Liver (tissue), 8 donors: ENCODE measurements at regions not wholly inside any gene's neighbourhood (a gene's known extent, or its start where the extent isn't known, plus 50 kb on each side); places are given as distances from the start of the nearest gene placed in this dataset.

ENCODE experiments used
- DNase-seq: peaks from one replicate; pipeline ENCODE4 v3.0.0-alpha.2; 2017; ENCODE audit warnings: low spot score
- H3K27ac ChIP-seq, 2 donors: one replicate each; pipeline ENCODE4 v1.7.0; 2013; ENCODE audit warnings: inconsistent platforms in 2 of 2, low read length in 2 of 2, control low read depth in 1 of 2, low read depth in 1 of 2, mild to moderate bottlenecking in 1 of 2
- H3K27me3 ChIP-seq, 4 donors: one replicate each; pipeline versions ENCODE4 v1.6.1 to v1.7.0; 2013; ENCODE audit warnings: low read length in 3 of 4, inconsistent platforms in 1 of 4, mild to moderate bottlenecking in 1 of 4, moderate library complexity in 1 of 4; ENCODE audit not compliant: control insufficient read depth in 4 of 4, insufficient read depth in 4 of 4
- H3K36me3 ChIP-seq, 4 donors: one replicate each; pipeline versions ENCODE4 v1.6.1 to v1.7.0; 2013; ENCODE audit warnings: low read length in 3 of 4, mild to moderate bottlenecking in 3 of 4, low read depth in 1 of 4, moderate library complexity in 1 of 4; ENCODE audit not compliant: control insufficient read depth in 4 of 4, insufficient read depth in 3 of 4
- H3K4me1 ChIP-seq, 4 donors: one replicate each; pipeline versions ENCODE4 v1.6.1 to v1.7.0; 2013; ENCODE audit warnings: low read length in 3 of 4, mild to moderate bottlenecking in 3 of 4, moderate library complexity in 1 of 4; ENCODE audit not compliant: control insufficient read depth in 4 of 4, insufficient read depth in 4 of 4
- H3K4me3 ChIP-seq, 3 donors: one replicate each; pipeline versions ENCODE4 v1.6.1 to v1.7.0; 2013; ENCODE audit warnings: low read length in 3 of 3, control low read depth in 1 of 3, low read depth in 1 of 3, mild to moderate bottlenecking in 1 of 3
- H3K9ac ChIP-seq, 2 donors: one replicate each; pipeline ENCODE4 v1.7.0; 2013; ENCODE audit warnings: low read length in 2 of 2, mild to moderate bottlenecking in 2 of 2, moderate library complexity in 2 of 2, control low read depth in 1 of 2, low read depth in 1 of 2
- H3K9me3 ChIP-seq, 4 donors: one replicate each; pipeline versions ENCODE4 v1.6.1 to v1.7.0; 2013; ENCODE audit warnings: low read length in 3 of 4; ENCODE audit not compliant: control insufficient read depth in 4 of 4
- EGR1 ChIP-seq, 2 donors: IDR thresholded peaks; 2 replicates each; pipeline ENCODE4 v1.6.1; 2016 to 2018; ENCODE audit warnings: antibody characterized with exemption in 2 of 2, low read depth in 2 of 2
- FOXA1 ChIP-seq: IDR thresholded peaks from 2 replicates; pipeline ENCODE4 v1.6.1; 2016; ENCODE audit warnings: antibody characterized with exemption
- FOXA2 ChIP-seq: IDR thresholded peaks from 2 replicates; pipeline ENCODE4 v1.6.1; 2016; ENCODE audit warnings: antibody characterized with exemption
- GABPA ChIP-seq, 2 donors: IDR thresholded peaks in 1 of 2; conservative IDR thresholded peaks in 1 of 2; 2 replicates each; pipeline ENCODE4 v1.6.1; 2016; ENCODE audit warnings: antibody characterized with exemption in 2 of 2, mild to moderate bottlenecking in 1 of 2, moderate library complexity in 1 of 2
- HNF4A ChIP-seq, 2 donors: conservative IDR thresholded peaks; 2 replicates each; pipeline ENCODE4 v1.6.1; 2016; ENCODE audit warnings: antibody characterized with exemption in 2 of 2, mild to moderate bottlenecking in 2 of 2
- HNF4G ChIP-seq: IDR thresholded peaks from 2 replicates; pipeline ENCODE4 v1.6.1; 2016; ENCODE audit warnings: antibody characterized with exemption
- JUND ChIP-seq, 2 donors: IDR thresholded peaks; 2 replicates each; pipeline ENCODE4 v1.6.1; 2016; ENCODE audit warnings: antibody characterized with exemption in 2 of 2
- RAD21 ChIP-seq, 2 donors: IDR thresholded peaks; 2 replicates each; pipeline ENCODE4 v1.6.1; 2016; ENCODE audit warnings: antibody characterized with exemption in 2 of 2, mild to moderate bottlenecking in 2 of 2
- RXRA ChIP-seq, 2 donors: IDR thresholded peaks; 2 replicates each; pipeline ENCODE4 v1.6.1; 2017 to 2018; ENCODE audit warnings: antibody characterized with exemption in 2 of 2, mild to moderate bottlenecking in 1 of 2
- SP1 ChIP-seq: IDR thresholded peaks from 2 replicates; pipeline ENCODE4 v1.6.1; 2018; ENCODE audit warnings: antibody characterized with exemption, mild to moderate bottlenecking
- TAF1 ChIP-seq: conservative IDR thresholded peaks from 2 replicates; pipeline ENCODE4 v1.6.1; 2016; ENCODE audit warnings: antibody characterized with exemption, mild to moderate bottlenecking
- YY1 ChIP-seq: IDR thresholded peaks from 2 replicates; pipeline ENCODE4 v1.6.1; 2016; ENCODE audit warnings: antibody characterized with exemption, mild to moderate bottlenecking
- WGBS: extraction: QIAGEN DNeasy Blood & Tissue Kit; methylation state at CpG from one replicate; pipeline ENCODE4 v1.1.7; 2013; 5-methylcytosine and 5-hydroxymethylcytosine counted together
- TF ChIP-seq, protein P1 (sequence below): IDR thresholded peaks from 2 replicates; pipeline ENCODE4 v1.6.1; 2016; ENCODE audit warnings: antibody characterized with exemption
- TF ChIP-seq, protein P2 (sequence below): IDR thresholded peaks from 2 replicates; pipeline ENCODE4 v1.6.1; 2016; ENCODE audit warnings: antibody characterized with exemption
- TF ChIP-seq, protein P3 (sequence below): fragments of 150-350 bp; IDR thresholded peaks from 2 replicates; pipeline ENCODE4 v1.5.1; 2017; ENCODE audit warnings: improper control_type of control experiment, low read depth, low read length; ENCODE audit not compliant: missing input control
- TF ChIP-seq, protein P4 (sequence below): IDR thresholded peaks from 2 replicates; pipeline ENCODE4 v1.6.1; 2016; ENCODE audit warnings: antibody characterized with exemption, mild to moderate bottlenecking
- TF ChIP-seq, protein P5 (sequence below): IDR thresholded peaks from 2 replicates; pipeline ENCODE4 v1.6.1; 2016; ENCODE audit warnings: antibody characterized with exemption
- donor health status: healthy.
- donor health status: healthy.
- donor health status: healthy.
- donor health status: healthy.
- donor health status: healthy.

DNA sequence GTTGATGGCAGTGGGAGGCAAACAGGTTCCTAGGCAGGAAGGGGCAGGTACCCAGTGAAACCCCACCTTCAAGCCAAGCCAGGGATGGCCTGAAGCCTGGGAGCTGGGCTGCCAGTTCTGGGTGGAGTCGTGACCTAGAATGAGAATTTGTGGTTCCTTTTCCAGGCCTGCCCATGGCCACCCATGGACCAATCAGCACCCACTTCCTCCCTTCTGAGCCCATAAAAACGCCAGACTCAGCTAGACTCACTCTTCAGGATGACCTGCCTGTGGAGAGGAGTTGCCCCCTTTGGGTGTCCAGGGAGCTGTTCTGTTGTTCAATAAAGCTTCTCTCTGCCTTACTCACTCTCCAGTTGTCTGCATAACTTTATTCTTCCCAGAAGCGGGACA, 144.0 kb upstream of the MRPS30 start:
- no peaks in the 10 kb centered on the region for H3K4me1 ChIP-seq
- H3K27me3 ChIP-seq = no peaks in the 10 kb centered on the region
- DNase-seq = no peak
- no peak overlapping the region for H3K27ac ChIP-seq
- TF ChIP-seq JUND (IDR thresholded peaks at IDR 0.05) (no peak), TAF1 (no peak), RAD21 (IDR thresholded peaks at IDR 0.05) (no peak), YY1 (no peak), HNF4G (no peak), HNF4A (conservative IDR thresholded peaks at IDR 0.05) (no peak), EGR1 (IDR thresholded peaks at IDR 0.05; ENCODE audit: low read depth in 2 of 2) (no peak), GABPA (IDR thresholded peaks at IDR 0.05 in 1 of 2, conservative IDR thresholded peaks at IDR 0.05 in 1 of 2) (no peak), FOXA1 (no peak)
- TF ChIP-seq, protein P1, sequence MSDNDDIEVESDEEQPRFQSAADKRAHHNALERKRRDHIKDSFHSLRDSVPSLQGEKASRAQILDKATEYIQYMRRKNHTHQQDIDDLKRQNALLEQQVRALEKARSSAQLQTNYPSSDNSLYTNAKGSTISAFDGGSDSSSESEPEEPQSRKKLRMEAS = no peak
- TF ChIP-seq, protein P2, sequence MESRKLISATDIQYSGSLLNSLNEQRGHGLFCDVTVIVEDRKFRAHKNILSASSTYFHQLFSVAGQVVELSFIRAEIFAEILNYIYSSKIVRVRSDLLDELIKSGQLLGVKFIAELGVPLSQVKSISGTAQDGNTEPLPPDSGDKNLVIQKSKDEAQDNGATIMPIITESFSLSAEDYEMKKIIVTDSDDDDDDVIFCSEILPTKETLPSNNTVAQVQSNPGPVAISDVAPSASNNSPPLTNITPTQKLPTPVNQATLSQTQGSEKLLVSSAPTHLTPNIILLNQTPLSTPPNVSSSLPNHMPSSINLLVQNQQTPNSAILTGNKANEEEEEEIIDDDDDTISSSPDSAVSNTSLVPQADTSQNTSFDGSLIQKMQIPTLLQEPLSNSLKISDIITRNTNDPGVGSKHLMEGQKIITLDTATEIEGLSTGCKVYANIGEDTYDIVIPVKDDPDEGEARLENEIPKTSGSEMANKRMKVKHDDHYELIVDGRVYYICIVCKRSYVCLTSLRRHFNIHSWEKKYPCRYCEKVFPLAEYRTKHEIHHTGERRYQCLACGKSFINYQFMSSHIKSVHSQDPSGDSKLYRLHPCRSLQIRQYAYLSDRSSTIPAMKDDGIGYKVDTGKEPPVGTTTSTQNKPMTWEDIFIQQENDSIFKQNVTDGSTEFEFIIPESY = no peak
- TF ChIP-seq, protein P3, sequence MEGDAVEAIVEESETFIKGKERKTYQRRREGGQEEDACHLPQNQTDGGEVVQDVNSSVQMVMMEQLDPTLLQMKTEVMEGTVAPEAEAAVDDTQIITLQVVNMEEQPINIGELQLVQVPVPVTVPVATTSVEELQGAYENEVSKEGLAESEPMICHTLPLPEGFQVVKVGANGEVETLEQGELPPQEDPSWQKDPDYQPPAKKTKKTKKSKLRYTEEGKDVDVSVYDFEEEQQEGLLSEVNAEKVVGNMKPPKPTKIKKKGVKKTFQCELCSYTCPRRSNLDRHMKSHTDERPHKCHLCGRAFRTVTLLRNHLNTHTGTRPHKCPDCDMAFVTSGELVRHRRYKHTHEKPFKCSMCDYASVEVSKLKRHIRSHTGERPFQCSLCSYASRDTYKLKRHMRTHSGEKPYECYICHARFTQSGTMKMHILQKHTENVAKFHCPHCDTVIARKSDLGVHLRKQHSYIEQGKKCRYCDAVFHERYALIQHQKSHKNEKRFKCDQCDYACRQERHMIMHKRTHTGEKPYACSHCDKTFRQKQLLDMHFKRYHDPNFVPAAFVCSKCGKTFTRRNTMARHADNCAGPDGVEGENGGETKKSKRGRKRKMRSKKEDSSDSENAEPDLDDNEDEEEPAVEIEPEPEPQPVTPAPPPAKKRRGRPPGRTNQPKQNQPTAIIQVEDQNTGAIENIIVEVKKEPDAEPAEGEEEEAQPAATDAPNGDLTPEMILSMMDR = no peak
- 69% methylated on average over 3 of the region's 3 CpGs for WGBS
- H3K4me3 ChIP-seq = no peak overlapping the region
- H3K9me3 ChIP-seq = no peaks in the 10 kb centered on the region
- no peaks in the 10 kb centered on the region for H3K36me3 ChIP-seq
- no peak overlapping the region for H3K9ac ChIP-seq

DNA sequence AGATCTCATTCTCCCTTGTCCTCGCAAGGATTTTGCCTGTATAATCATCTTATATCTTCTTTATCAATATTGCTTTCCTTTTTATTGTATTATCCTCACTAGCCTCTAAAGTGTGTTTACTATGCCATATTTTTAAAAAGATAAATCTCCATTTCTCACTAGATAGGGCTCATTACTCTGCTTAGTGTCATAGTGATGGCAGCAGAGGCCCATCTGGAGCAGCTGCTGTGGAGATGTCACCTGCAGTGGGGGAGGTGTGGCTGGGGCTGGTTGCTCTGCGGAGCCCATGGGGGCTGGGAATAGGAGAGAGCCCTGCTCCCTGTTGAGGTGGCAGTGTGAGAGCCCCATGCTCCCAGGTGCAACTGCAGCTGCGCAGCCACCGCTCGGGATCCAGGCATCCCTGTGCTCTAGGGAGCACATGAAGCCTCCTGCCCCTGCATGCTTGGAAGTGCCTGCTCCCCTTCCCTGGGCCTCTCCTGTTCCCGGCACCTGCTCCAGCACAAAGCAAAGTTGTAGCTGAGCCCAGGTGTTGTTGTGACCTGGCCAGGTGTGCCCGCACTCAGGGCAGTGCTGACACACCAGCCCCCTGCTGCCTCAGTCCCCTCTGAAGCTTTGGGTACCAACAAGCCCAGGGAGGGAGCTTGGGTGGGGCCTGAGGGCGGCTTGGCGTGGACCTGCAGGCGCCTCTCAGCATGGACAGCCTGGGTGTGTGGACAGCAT, 144.6 kb upstream of the MRPS30 start:
- 81% methylated on average over 10 of the region's 10 CpGs for WGBS
- TF ChIP-seq, protein P3 = no peak
- TF ChIP-seq TAF1 = no peak
- no peak for TF ChIP-seq GABPA (IDR thresholded peaks at IDR 0.05 in 1 of 2, conservative IDR thresholded peaks at IDR 0.05 in 1 of 2)
- TF ChIP-seq EGR1 (IDR thresholded peaks at IDR 0.05; ENCODE audit: low read depth in 2 of 2) = no peak
- TF ChIP-seq, protein P2 = no peak
- TF ChIP-seq FOXA2 = no peak
- TF ChIP-seq RXRA (IDR thresholded peaks at IDR 0.05) = no peak
- TF ChIP-seq, protein P4, sequence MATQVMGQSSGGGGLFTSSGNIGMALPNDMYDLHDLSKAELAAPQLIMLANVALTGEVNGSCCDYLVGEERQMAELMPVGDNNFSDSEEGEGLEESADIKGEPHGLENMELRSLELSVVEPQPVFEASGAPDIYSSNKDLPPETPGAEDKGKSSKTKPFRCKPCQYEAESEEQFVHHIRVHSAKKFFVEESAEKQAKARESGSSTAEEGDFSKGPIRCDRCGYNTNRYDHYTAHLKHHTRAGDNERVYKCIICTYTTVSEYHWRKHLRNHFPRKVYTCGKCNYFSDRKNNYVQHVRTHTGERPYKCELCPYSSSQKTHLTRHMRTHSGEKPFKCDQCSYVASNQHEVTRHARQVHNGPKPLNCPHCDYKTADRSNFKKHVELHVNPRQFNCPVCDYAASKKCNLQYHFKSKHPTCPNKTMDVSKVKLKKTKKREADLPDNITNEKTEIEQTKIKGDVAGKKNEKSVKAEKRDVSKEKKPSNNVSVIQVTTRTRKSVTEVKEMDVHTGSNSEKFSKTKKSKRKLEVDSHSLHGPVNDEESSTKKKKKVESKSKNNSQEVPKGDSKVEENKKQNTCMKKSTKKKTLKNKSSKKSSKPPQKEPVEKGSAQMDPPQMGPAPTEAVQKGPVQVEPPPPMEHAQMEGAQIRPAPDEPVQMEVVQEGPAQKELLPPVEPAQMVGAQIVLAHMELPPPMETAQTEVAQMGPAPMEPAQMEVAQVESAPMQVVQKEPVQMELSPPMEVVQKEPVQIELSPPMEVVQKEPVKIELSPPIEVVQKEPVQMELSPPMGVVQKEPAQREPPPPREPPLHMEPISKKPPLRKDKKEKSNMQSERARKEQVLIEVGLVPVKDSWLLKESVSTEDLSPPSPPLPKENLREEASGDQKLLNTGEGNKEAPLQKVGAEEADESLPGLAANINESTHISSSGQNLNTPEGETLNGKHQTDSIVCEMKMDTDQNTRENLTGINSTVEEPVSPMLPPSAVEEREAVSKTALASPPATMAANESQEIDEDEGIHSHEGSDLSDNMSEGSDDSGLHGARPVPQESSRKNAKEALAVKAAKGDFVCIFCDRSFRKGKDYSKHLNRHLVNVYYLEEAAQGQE = no peak
- TF ChIP-seq, protein P5, sequence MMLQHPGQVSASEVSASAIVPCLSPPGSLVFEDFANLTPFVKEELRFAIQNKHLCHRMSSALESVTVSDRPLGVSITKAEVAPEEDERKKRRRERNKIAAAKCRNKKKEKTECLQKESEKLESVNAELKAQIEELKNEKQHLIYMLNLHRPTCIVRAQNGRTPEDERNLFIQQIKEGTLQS = no peak
- no peak for TF ChIP-seq SP1
- Histone ChIP-seq H3K4me1 (no peaks in the 10 kb centered on the region), H3K27me3 (no peaks in the 10 kb centered on the region), H3K36me3 (no peaks in the 10 kb centered on the region), H3K27ac (no peak overlapping the region), H3K4me3 (no peak overlapping the region), H3K9me3 (no peaks in the 10 kb centered on the region), H3K9ac (no peak overlapping the region)
- DNase-seq = no peak
